ENCODE measurements at regions not wholly inside any gene's neighbourhood (a gene's known extent, or its start where the extent isn't known, plus 50 kb on each side); places are given as distances from the start of the nearest gene placed in this dataset.

GRCh38 chr2:217098435-217098834, 238.6 kb upstream of the TNP1 start:
- H3K4me3 ChIP-seq (ENCODE audit: low read depth, low read length): no peak overlapping the region
- TF ChIP-seq CTCF (IDR thresholded peaks at IDR 0.05; ENCODE audit: low read depth, low read length): no peak
- no peak for DNase-seq (ENCODE audit: low read depth, low spot score)
- in situ Hi-C loops (cut with HindIII; ENCODE audit: low sequenced_read_pairs): no loop called here

- TF ChIP-seq CTCF (IDR thresholded peaks at IDR 0.05; ENCODE audit: low read depth, low read length): no peak
- no peak overlapping the region for H3K4me3 ChIP-seq (ENCODE audit: low read depth, low read length)
- in situ Hi-C loops (cut with HindIII; ENCODE audit: low sequenced_read_pairs): no loop called here
- no peak for DNase-seq (ENCODE audit: low read depth, low spot score)
Measured at GRCh38 chr2:217097346-217097745, 237.5 kb upstream of the TNP1 start.

- no peak for DNase-seq (ENCODE audit: low read depth, low spot score)
- no peak overlapping the region for H3K4me3 ChIP-seq (ENCODE audit: low read depth, low read length)
- in situ Hi-C loops (cut with HindIII; ENCODE audit: low sequenced_read_pairs): no loop called here
- TF ChIP-seq CTCF (IDR thresholded peaks at IDR 0.05; ENCODE audit: low read depth, low read length): no peak
Measured at GRCh38 chr2:217096474-217097225, 236.8 kb upstream of the TNP1 start.

GRCh38 chr2:217095511-217096205, 235.8 kb upstream of the TNP1 start:
- no peak for TF ChIP-seq CTCF (IDR thresholded peaks at IDR 0.05; ENCODE audit: low read depth, low read length)
- no peak overlapping the region for H3K4me3 ChIP-seq (ENCODE audit: low read depth, low read length)
- no peak for DNase-seq (ENCODE audit: low read depth, low spot score)
- in situ Hi-C loops (cut with HindIII; ENCODE audit: low sequenced_read_pairs): no loop called here

- in situ Hi-C loops (cut with HindIII; ENCODE audit: low sequenced_read_pairs): no loop called here
- H3K4me3 ChIP-seq (ENCODE audit: low read depth, low read length): no peak overlapping the region
- DNase-seq (ENCODE audit: low read depth, low spot score): no peak
- no peak for TF ChIP-seq CTCF (IDR thresholded peaks at IDR 0.05; ENCODE audit: low read depth, low read length)
Measured at GRCh38 chr2:217092710-217093379, 233.0 kb upstream of the TNP1 start.

- no peak for DNase-seq (ENCODE audit: low read depth, low spot score)
- in situ Hi-C loops (cut with HindIII; ENCODE audit: low sequenced_read_pairs): no loop called here
- H3K4me3 ChIP-seq (ENCODE audit: low read depth, low read length): no peak overlapping the region
- TF ChIP-seq CTCF (IDR thresholded peaks at IDR 0.05; ENCODE audit: low read depth, low read length): no peak
Measured at GRCh38 chr2:217091531-217091930, 231.7 kb upstream of the TNP1 start.

All from astrocyte of the spinal cord (primary cell).